HG02840 (cell line): ENCODE measurements at regions not wholly inside any gene's neighbourhood (a gene's known extent, or its start where the extent isn't known, plus 50 kb on each side); places are given as distances from the start of the nearest gene placed in this dataset.

Experiments
- ATAC-seq: cut with Tn5 transposase; IDR thresholded peaks from one replicate; pipeline ENCODE4 v1.9.1; 2021; ENCODE audit warnings: mild to moderate bottlenecking, moderate library complexity, moderate number of reproducible peaks; ENCODE audit not compliant: unreplicated experiment, low FRiP score

DNA sequence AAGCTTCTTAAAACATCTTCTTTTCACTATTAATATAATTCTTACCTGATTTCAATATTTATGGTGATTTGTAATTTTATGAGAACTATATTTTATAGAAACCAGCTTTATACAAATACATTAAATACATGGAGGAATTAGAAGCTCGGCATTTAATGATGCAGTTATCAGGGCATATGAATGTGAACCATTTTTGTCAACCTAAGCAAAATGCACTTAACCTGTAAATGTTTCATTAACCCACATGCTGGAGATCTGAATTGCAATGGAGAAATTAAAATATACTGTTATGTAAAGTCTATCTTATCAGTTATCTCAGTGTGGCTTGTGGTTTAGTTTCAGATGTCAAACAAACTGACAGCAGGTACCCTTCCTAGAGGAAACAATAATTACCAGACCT, 63.2 kb upstream of the CDH12 start:
- no peak for ATAC-seq

DNA sequence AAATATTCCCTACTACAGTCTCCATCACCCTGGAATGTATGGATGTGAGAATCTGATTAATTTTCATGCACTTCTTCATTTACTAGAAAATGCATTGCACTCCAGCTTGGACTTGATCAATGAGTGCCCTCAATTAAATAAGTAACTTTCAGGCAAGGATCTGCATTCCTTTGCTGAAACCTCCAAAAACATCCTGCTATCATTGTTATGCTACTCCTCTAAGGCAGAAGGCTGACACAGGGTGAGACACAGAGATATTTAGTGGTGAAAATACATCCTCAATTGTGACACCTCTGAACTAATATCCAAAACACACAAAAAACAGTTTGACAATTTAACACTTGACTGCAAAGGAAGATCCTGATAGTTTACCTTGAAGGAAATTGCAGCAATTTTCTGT, 57.9 kb upstream of the CDH12 start:
- no peak for ATAC-seq

DNA sequence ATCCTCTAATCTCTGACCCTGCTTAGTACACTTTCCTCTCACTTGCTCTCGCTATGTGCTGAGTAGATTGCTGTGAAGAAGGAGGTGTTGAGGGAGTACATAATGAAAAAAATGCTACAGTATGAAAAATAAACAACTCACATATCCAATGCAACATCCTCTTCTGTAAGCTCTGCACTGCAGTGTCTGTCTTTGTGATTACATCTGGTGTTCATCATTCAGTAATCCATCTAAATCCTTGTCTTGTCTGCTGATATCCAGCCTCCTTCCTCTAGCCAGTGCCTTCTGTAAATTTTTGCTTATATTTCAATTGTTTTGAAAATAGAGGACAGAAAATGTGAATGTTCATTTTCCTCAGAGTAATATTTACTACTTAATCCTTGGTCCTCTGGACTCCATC, 57.4 kb upstream of the CDH12 start:
- no peak for ATAC-seq

DNA sequence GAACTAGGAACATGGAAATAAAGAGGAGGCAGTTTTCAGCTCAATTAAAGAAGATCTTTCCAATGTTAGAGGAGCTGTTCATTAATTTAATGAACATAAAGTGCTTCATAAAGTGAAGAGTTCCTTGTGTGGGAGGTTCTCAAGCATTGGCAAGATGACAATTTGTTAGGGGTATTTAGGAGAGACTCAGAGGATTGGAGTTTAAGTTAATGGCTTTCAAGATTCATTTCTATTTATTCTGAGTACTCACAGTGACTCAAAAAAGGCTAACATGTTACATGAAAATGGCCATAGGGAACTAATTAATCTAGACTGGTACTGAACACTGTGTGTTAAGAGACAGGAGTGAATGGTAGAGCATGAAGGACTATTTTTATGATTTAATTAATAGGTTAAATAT, 55.4 kb upstream of the CDH12 start:
- no peak for ATAC-seq

DNA sequence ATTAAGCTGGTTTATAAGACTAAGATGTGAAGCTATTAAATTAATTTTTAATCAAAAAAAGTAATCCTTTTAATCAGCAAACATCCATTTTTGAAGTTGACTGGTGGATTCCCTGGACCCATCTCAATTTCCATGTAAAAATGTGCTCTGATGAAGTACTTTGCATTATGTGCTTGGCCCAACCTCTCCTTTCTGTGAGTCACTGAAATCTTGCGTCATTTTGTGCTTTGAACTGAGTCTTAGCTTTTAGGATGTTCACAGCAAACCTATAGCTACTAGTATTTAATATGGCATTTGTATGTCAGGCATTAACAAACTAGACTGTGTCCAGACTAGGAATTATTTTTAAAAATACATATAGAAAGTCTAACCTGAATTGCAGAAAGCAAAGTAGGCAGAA, 55.0 kb upstream of the CDH12 start:
- no peak for ATAC-seq
